NCI-H345 (cell line): ENCODE measurements at regions not wholly inside any gene's neighbourhood (a gene's known extent, or its start where the extent isn't known, plus 50 kb on each side); places are given as distances from the start of the nearest gene placed in this dataset.
"Not testable (repeated sequence)": the region's sequence is repeated elsewhere in the genome, so short reads cannot be mapped to it uniquely, and the experiment has no call there.

Experiments
- DNase-seq: peaks from one replicate; lab custom pipeline; 2025; lab: John Stamatoyannopoulos, UW

- DNase-seq, result not testable (repeated sequence)
Observed at GRCh38 chr3:156048483-156048882, 71.9 kb upstream of the KCNAB1 start.

GRCh38 chr3:156050918-156051317 lies 69.5 kb upstream of the KCNAB1 start:
- DNase-seq, result no peak

GRCh38 chr3:156051651-156052050 lies 68.7 kb upstream of the KCNAB1 start:
- DNase-seq, result no peak

- DNase-seq, result no peak
Observed at GRCh38 chr3:156052115-156052514, 68.3 kb upstream of the KCNAB1 start.

- no peak for DNase-seq
Observed at GRCh38 chr3:156059950-156060501, 60.4 kb upstream of the KCNAB1 start.

GRCh38 chr3:156068151-156068550 lies 52.2 kb upstream of the KCNAB1 start:
- DNase-seq, result not testable (repeated sequence)

- no peak for DNase-seq
Observed at GRCh38 chr3:156070028-156070427, 50.4 kb upstream of the KCNAB1 start.
